SK-MEL-5 (cell line): ENCODE measurements at regions not wholly inside any gene's neighbourhood (a gene's known extent, or its start where the extent isn't known, plus 50 kb on each side); places are given as distances from the start of the nearest gene placed in this dataset.

Source experiments
- DNase-seq: peaks from one replicate; pipeline ENCODE4 v3.0.0-alpha.2; 2016; ENCODE audit warnings: low read depth, low spot score
- in situ Hi-C: cut with HindIII; loops from 2 replicates; pipeline ENCODE4 v1.10.0; 2016; ENCODE audit warnings: low sequenced_read_pairs, high pct_unique_total_duplicates, low pct_unique_long_range_greater_than_20kb

DNA sequence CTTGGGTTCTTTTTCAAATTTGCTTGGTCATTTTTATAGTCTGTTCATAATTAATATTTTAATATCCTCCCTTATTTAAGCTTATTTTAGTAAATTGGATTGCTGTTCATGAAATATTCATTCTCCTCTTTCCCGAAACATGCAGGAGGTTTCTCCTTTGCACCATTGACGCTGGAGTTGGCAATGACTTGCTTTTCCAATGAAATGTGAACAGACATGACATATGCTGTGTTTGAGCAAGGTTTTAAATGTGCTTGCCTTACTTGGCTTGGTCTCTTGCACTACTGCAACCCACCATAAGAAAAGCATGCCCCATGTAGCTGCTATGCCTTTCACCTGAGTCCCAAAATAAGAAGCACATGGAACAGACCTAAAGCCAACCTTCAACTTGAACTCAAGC lies 498.0 kb upstream of the NFIA start:
- no peak for DNase-seq
- in situ Hi-C loops, result no loop called here

DNA sequence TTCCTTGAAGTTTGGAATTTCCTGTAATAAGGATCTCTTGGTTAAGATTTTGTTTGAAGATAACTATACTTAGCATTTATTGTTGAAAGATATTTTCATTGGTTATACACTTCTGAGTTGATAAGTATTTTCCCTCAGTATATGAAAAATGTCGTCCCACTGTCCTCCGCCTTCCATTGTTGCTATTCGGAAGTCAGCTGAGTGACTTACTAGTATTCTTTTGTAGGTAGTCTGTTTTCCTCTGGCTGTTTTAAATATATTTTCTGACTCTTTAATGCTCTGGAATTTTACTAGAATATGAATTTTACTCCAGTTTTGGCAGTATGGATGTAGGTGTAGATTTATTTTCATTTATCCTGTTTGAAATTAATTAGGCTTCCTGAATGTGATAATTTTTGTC lies 498.7 kb upstream of the NFIA start:
- in situ Hi-C loops, result no loop called here
- DNase-seq, result no peak

DNA sequence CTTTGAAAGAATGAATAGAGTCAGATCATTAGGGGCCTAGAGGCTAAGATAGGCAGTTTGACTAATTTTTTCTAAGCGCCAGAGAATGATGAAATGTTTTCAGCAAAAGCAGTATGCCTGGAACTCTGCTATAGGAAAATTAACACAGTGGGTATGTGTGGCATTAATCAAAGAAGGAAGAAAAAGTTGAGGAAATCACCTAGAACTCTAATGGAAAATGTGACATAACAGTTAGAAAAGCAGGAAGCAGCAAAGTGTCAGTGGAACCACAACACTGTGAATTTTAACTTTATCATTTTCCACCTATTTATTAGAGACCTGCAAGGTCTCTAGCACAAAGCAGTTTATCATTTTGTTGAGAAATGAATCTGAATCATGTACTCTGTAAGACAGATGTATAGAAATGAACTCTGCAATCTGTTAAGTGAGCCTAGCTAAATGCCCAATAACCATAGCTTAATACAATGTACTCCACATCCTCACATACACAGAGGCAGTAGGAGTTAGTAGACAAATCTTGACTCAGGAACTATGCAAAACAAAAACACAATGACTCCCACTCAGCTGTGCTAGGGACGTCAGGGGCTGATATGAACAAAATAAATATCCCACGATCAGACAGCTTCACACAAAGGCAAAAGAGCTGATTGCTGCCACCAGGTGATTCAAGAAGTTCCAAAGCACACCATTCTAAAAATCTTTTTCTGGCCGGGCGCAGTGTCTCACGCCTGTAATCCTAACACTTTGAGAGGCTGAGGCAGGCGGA lies 500.7 kb upstream of the NFIA start:
- in situ Hi-C loops, result no loop called here
- no peak for DNase-seq

DNA sequence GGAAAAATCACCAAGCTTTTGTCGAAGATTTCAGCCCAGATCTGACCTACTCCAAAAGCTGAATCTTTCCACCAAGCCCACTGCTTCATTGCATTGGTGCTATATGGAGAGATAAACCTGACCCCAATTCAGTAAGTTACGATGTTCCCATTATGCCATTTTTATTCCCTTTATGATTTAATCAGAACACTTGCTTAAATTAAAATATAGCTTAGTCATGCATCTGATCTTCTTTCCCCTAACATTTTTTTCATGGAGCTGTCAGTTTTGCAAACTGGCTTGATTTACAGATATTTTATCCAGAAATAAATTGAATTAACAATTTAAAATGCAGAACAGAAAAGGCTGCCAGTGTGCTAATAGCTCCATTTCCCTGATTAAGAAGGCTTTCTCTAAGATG lies 503.5 kb upstream of the C1orf87 start:
- in situ Hi-C loops, result no loop called here
- DNase-seq, result no peak

- in situ Hi-C loops, result no loop called here
- peak; percentile 86 for DNase-seq
Observed at GRCh38 chr1:60575326-60575977, 501.9 kb upstream of the C1orf87 start.

DNA sequence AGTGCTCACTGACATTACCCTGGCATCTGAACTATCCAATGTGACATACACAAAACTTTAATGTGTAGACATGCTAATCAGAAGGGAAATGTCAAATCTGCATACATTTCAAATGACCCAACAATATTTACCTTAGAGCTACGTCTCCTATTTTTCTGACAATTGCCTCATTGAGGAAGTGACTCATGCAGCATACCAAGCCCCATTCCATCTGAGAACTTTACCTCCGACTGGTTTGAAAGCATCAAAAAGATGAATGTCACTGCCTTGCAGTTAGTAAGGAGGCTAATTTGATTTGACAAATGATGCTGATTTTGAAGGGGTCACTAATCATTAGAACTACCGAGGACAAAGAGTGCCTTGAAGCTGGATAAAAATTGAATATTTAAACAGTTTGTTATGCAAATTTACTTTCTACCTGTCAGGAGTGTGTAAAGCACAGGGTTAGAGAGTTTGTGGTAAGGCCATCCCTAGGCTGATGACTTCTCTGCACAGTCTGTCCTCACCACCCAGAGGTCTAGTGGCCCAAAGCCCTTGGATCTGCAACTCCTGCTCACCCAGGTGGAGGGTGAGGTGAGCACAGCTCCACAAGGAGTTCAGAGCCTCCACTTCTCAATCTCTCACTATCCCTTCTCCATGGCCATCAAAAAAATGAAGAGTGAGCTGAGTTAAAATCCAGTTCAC lies 500.3 kb upstream of the C1orf87 start:
- in situ Hi-C loops, result no loop called here
- DNase-seq, result peak; percentile 11

- no peak for DNase-seq
- in situ Hi-C loops, result no loop called here
Observed at GRCh38 chr1:60573121-60573520, 499.6 kb upstream of the C1orf87 start.

GRCh38 chr1:60572378-60572777 lies 498.8 kb upstream of the C1orf87 start:
- in situ Hi-C loops, result no loop called here
- DNase-seq, result no peak

DNA sequence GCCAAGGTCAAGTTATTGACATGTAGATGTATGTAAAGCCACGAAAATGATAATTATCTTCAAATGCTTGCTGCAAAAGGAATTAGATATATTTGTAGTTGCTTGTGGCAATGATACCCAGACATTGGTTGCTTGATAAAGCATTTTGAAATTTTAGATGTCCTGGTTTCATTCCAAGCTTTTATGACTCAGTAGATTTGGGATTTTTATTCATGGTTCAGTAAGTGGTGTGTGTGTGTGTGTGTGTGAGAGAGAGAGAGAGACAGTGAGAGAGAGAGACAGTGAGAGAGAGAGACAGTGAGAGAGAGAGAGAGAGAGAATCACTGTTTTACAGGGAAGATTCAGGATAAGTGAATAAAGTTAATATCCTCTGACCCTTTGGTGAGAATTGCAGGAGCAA lies 498.2 kb upstream of the C1orf87 start:
- in situ Hi-C loops, result no loop called here

GRCh38 chr1:60569189-60569588 lies 495.6 kb upstream of the C1orf87 start:
- in situ Hi-C loops, result no loop called here
- DNase-seq, result no peak

More for the DNA sequence above, 498.2 kb upstream of the C1orf87 start:
- no peak for DNase-seq

- no peak for DNase-seq
- in situ Hi-C loops, result no loop called here
Observed at GRCh38 chr1:60567256-60567655, 493.7 kb upstream of the C1orf87 start.

GRCh38 chr1:60564916-60565750 lies 491.6 kb upstream of the C1orf87 start:
- DNase-seq, result no peak
- in situ Hi-C loops, result no loop called here

- DNase-seq, result no peak
- in situ Hi-C loops, result no loop called here
Observed at GRCh38 chr1:60563777-60564535, 490.4 kb upstream of the C1orf87 start.

GRCh38 chr1:60562740-60563139 lies 489.2 kb upstream of the C1orf87 start:
- no peak for DNase-seq
- in situ Hi-C loops, result no loop called here

DNA sequence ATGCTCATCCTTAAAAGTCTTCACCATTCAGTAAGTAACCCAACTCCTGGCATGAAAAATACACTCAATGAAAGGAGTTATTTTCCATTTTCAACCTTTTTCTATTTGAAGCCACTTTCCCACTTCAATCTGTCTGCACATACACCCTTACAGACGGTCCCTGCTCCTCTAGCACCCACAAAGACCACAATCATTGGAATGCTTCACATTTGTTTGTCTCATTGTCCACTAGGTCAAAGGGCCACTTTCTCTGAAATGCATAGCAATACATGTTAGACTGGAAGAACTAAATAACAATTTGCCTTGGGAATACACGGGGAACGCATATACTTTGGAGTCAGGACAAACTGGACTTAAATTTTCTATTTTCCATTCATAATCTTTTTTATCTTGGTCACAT lies 487.1 kb upstream of the C1orf87 start:
- no peak for DNase-seq
- in situ Hi-C loops, result no loop called here

DNA sequence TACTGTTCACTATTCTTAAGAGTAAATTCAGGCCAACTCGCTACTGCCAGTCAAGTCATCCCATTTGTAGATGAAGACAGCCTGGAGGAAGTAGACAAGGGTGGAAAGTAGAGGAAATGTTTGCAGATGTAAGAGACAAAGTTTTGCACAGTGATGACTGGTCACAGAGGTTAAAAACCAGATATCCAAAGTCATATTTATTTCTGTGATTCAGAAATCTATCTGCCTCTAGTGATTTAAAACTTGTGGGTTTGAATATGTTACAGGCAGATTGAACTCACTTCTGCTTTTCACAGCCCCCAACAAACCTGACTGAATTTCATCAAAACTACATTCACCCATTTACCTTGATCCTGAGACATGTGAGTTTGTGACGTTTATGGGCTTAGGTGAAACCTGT lies 484.7 kb upstream of the C1orf87 start:
- in situ Hi-C loops, result no loop called here

GRCh38 chr1:60553730-60554129 lies 480.2 kb upstream of the C1orf87 start:
- in situ Hi-C loops, result no loop called here
- DNase-seq, result no peak

More for the DNA sequence above, 484.7 kb upstream of the C1orf87 start:
- DNase-seq, result no peak
